ENCODE measurements at regions not wholly inside any gene's neighbourhood (a gene's known extent, or its start where the extent isn't known, plus 50 kb on each side); places are given as distances from the start of the nearest gene placed in this dataset.
A peak's percentile ranks its signal among the peaks of the same experiment; 100 is the strongest.
"Not testable (repeated sequence)": the region's sequence is repeated elsewhere in the genome, so short reads cannot be mapped to it uniquely, and the experiment has no call there.

GRCh38 chr20:54350415-54350814 is 125.0 kb upstream of the DOK5 start:
- no peak for TF ChIP-seq CTCF (conservative IDR thresholded peaks at IDR 0.05)
- Mint-ChIP-seq H3K36me3 (ENCODE audit: low read depth) (no peaks in the 10 kb centered on the region), H3K27me3 (ENCODE audit: low read depth) (no peaks in the 10 kb centered on the region), H3K27ac (ENCODE audit: unreplicated experiment) (no peak overlapping the region), H3K4me1 (peaks cover 4% of the 10 kb centered on the region), H3K9me3 (peaks cover 3% of the 10 kb centered on the region), H3K4me3 (no peak overlapping the region)
- DNase-seq (ENCODE audit: low read depth, low spot score) = no peak

- TF ChIP-seq CTCF (conservative IDR thresholded peaks at IDR 0.05) = no peak
- Mint-ChIP-seq H3K4me1 (no peaks in the 10 kb centered on the region), H3K36me3 (ENCODE audit: low read depth) (no peaks in the 10 kb centered on the region), H3K27me3 (ENCODE audit: low read depth) (no peaks in the 10 kb centered on the region), H3K4me3 (no peak overlapping the region), H3K27ac (ENCODE audit: unreplicated experiment) (no peak overlapping the region), H3K9me3 (peaks cover 3% of the 10 kb centered on the region)
- DNase-seq (ENCODE audit: low read depth, low spot score) = no peak
Measured at GRCh38 chr20:54351371-54352136, 123.8 kb upstream of the DOK5 start.

- H3K4me1 Mint-ChIP-seq; H3K27me3 Mint-ChIP-seq (ENCODE audit: low read depth); DNase-seq (ENCODE audit: low read depth, low spot score); H3K9me3 Mint-ChIP-seq; H3K4me3 Mint-ChIP-seq; H3K36me3 Mint-ChIP-seq (ENCODE audit: low read depth): not testable (repeated sequence)
- H3K27ac Mint-ChIP-seq (ENCODE audit: unreplicated experiment) = peak overlapping the region; percentile 57
Measured at GRCh38 chr20:54352541-54352940, 122.9 kb upstream of the DOK5 start.

GRCh38 chr20:54353292-54353691 is 122.1 kb upstream of the DOK5 start:
- no peak for DNase-seq (ENCODE audit: low read depth, low spot score)
- Mint-ChIP-seq H3K4me3 (no peak overlapping the region), H3K36me3 (ENCODE audit: low read depth) (no peaks in the 10 kb centered on the region), H3K27me3 (ENCODE audit: low read depth) (no peaks in the 10 kb centered on the region), H3K9me3 (no peaks in the 10 kb centered on the region), H3K27ac (ENCODE audit: unreplicated experiment) (no peak overlapping the region), H3K4me1 (no peaks in the 10 kb centered on the region)
- no peak for TF ChIP-seq CTCF (conservative IDR thresholded peaks at IDR 0.05)

GRCh38 chr20:54355631-54356280 is 119.6 kb upstream of the DOK5 start:
- TF ChIP-seq CTCF (conservative IDR thresholded peaks at IDR 0.05) = no peak
- no peak overlapping the region for H3K27ac Mint-ChIP-seq (ENCODE audit: unreplicated experiment)
- no peaks in the 10 kb centered on the region for H3K27me3 Mint-ChIP-seq (ENCODE audit: low read depth)
- no peaks in the 10 kb centered on the region for H3K9me3 Mint-ChIP-seq
- H3K36me3 Mint-ChIP-seq (ENCODE audit: low read depth) = peaks cover 2% of the 10 kb centered on the region
- no peak for DNase-seq (ENCODE audit: low read depth, low spot score)
- H3K4me3 Mint-ChIP-seq = no peak overlapping the region
- H3K4me1 Mint-ChIP-seq = no peaks in the 10 kb centered on the region

- H3K36me3 Mint-ChIP-seq (ENCODE audit: low read depth) = peaks cover 2% of the 10 kb centered on the region
- no peak for TF ChIP-seq CTCF (conservative IDR thresholded peaks at IDR 0.05)
Measured at GRCh38 chr20:54356801-54357200, 118.6 kb upstream of the DOK5 start.

More at GRCh38 chr20:54356801-54357200, 118.6 kb upstream of the DOK5 start:
- H3K4me3 Mint-ChIP-seq = no peak overlapping the region
- no peaks in the 10 kb centered on the region for H3K27me3 Mint-ChIP-seq (ENCODE audit: low read depth)
- H3K9me3 Mint-ChIP-seq = no peaks in the 10 kb centered on the region
- H3K27ac Mint-ChIP-seq (ENCODE audit: unreplicated experiment) = no peak overlapping the region
- H3K4me1 Mint-ChIP-seq = no peaks in the 10 kb centered on the region
- no peak for DNase-seq (ENCODE audit: low read depth, low spot score)
